GM21619 (cell line): ENCODE measurements at regions not wholly inside any gene's neighbourhood (a gene's known extent, or its start where the extent isn't known, plus 50 kb on each side); places are given as distances from the start of the nearest gene placed in this dataset.
"Not testable (repeated sequence)": the region's sequence is repeated elsewhere in the genome, so short reads cannot be mapped to it uniquely, and the experiment has no call there.

Experiments
- ATAC-seq: cut with Tn5 transposase; IDR thresholded peaks from one replicate; pipeline ENCODE4 v1.9.1; 2021; ENCODE audit not compliant: unreplicated experiment

- ATAC-seq, result no peak
Observed at GRCh38 chr7:136136906-136137454, 159.8 kb upstream of the MTPN start.

GRCh38 chr7:136134503-136134902, 157.3 kb upstream of the MTPN start:
- no peak for ATAC-seq

- no peak for ATAC-seq
Observed at GRCh38 chr7:136133551-136133950, 156.4 kb upstream of the MTPN start.

GRCh38 chr7:136131304-136131630, 154.1 kb upstream of the MTPN start:
- ATAC-seq, result no peak

- no peak for ATAC-seq
Observed at GRCh38 chr7:136130511-136131303, 153.5 kb upstream of the MTPN start.

GRCh38 chr7:136128050-136128449, 150.9 kb upstream of the MTPN start:
- no peak for ATAC-seq

- ATAC-seq, result no peak
Observed at GRCh38 chr7:136123352-136123751, 146.2 kb upstream of the MTPN start.

GRCh38 chr7:136122026-136122425, 144.9 kb upstream of the MTPN start:
- ATAC-seq, result no peak

- ATAC-seq, result no peak
Observed at GRCh38 chr7:136117539-136117938, 140.4 kb upstream of the MTPN start.

- no peak for ATAC-seq
Observed at GRCh38 chr7:136116186-136116585, 139.0 kb upstream of the MTPN start.

- ATAC-seq, result peak; percentile 99
Observed at GRCh38 chr7:136114966-136115762, 138.0 kb upstream of the MTPN start.

- not testable (repeated sequence) for ATAC-seq
Observed at GRCh38 chr7:136114467-136114866, 137.3 kb upstream of the MTPN start.

GRCh38 chr7:136109037-136109436, 131.9 kb upstream of the MTPN start:
- not testable (repeated sequence) for ATAC-seq

- ATAC-seq, result no peak
Observed at GRCh38 chr7:136105191-136105590, 128.0 kb upstream of the MTPN start.

- no peak for ATAC-seq
Observed at GRCh38 chr7:136104269-136104603, 127.1 kb upstream of the MTPN start.

- no peak for ATAC-seq
Observed at GRCh38 chr7:136103545-136104268, 126.5 kb upstream of the MTPN start.

GRCh38 chr7:136102881-136103280, 125.7 kb upstream of the MTPN start:
- no peak for ATAC-seq

GRCh38 chr7:136092714-136093113, 115.6 kb upstream of the MTPN start:
- not testable (repeated sequence) for ATAC-seq

GRCh38 chr7:136087881-136088280, 110.7 kb upstream of the MTPN start:
- no peak for ATAC-seq

- ATAC-seq, result peak; percentile 92
Observed at GRCh38 chr7:136086712-136087111, 109.6 kb upstream of the MTPN start.

- no peak for ATAC-seq
Observed at GRCh38 chr7:136079934-136080333, 102.8 kb upstream of the MTPN start.
